Umbilical cord (tissue), 1 donor: ENCODE measurements at regions not wholly inside any gene's neighbourhood (a gene's known extent, or its start where the extent isn't known, plus 50 kb on each side); places are given as distances from the start of the nearest gene placed in this dataset.

Experiments used
- DNase-seq: peaks from one replicate; pipeline ENCODE4 v3.0.0-alpha.2; 2015; ENCODE audit warnings: low spot score

GRCh38 chr11:23336961-23337360 is 476.7 kb upstream of the CCDC179 start:
- DNase-seq = no peak

DNA sequence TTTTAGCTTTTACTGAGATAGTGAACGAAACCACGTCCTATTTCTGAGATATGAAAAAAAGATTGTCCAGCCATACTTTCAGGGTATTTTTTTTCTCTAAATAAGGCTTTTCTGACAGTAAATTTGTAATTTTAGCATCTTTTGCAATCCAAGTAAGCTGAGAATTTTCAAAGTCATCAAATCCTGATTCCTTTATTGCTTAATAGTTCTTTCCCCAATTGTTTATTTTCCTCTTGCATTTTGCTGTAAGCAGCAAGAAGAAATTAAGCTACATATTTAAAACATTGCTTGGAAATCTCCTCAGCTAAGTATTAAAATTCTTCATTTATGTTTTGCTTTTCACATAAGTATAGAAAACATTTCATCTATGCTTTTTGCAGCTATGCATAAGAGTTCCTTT is 493.3 kb upstream of the CCDC179 start:
- DNase-seq = peak; percentile 9

- DNase-seq = peak; percentile 85
Measured at GRCh38 chr11:23359297-23359696, 499.0 kb upstream of the CCDC179 start.

DNA sequence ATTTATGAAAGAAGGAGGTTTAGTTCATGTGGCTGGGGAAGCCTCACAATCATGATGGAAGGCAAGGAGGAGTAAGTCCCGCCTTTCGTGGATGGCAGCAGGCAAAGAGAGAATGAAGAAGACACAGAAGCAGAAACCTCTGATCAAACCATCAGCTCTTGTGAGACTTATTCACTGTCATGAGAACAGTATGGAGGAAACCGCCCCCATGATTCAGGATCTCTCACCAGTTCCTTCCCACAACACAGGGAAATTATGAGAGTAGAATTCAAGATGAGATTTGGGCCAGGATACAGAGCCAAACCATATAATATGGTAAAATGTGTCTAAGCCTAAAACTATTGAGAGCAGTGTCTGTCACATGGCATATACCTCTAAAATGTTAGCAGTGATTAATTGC is 503.8 kb upstream of the CCDC179 start:
- DNase-seq = no peak

GRCh38 chr11:23370580-23371275 is 510.5 kb upstream of the CCDC179 start:
- DNase-seq = no peak

DNA sequence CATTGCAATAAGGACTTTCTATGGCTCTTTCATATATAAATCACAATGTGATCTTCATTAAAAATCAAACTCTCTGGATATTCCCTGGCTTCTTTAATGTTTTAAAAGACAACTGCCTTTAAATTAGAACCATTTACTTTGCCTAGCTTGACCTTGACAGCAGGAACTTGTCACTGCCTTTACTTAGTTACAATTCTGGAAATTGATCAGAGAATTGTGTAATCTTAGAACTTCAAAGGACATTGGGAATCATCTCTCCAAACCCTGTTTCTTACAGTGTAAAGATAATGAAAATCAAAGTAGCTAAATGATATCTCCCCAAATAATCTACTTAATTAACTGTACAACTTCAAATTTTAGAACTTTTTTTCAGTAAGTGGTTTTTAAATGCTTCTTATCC is 517.6 kb upstream of the CCDC179 start:
- no peak for DNase-seq

DNA sequence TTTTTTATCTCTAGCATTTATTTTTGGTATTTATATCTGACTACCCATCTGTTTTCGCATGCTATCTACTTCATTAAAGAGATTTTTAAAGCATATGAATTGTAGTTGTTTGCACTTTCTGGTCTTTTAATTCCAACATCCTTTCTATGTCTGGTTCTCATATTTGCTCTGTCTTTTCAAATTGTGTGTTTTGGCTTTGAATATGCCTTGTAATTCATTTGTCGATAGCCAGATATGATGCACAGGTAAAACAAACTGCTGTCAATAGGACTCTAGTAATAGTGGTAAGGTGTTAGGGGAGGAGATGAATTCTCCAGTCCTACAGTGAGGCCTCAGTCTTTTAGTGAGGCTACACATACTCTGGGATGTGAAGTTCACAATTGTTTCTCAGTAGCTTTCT is 530.8 kb upstream of the CCDC179 start:
- DNase-seq = no peak

GRCh38 chr11:23398052-23398451 is 537.8 kb upstream of the CCDC179 start:
- no peak for DNase-seq

DNA sequence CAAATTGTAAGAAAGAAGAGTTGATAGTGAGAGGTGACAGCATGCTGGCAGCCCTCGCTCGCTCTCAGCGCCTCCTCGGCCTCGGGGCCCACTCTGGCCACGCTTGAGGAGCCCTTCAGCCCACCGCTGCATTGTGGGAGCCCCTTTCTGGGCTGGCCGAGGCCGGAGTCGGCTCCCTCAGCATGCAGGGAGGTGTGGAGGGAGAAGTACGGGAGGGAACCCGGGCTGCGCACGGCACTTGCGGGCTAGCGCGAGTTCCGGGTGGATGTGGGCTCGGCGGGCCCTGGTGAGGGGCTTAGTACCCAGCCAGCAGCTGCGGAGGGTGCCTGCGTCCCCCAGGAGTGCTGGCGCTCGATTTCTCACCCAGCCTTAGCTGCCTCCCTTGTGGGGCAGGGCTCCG is 539.7 kb upstream of the CCDC179 start:
- DNase-seq = no peak

DNA sequence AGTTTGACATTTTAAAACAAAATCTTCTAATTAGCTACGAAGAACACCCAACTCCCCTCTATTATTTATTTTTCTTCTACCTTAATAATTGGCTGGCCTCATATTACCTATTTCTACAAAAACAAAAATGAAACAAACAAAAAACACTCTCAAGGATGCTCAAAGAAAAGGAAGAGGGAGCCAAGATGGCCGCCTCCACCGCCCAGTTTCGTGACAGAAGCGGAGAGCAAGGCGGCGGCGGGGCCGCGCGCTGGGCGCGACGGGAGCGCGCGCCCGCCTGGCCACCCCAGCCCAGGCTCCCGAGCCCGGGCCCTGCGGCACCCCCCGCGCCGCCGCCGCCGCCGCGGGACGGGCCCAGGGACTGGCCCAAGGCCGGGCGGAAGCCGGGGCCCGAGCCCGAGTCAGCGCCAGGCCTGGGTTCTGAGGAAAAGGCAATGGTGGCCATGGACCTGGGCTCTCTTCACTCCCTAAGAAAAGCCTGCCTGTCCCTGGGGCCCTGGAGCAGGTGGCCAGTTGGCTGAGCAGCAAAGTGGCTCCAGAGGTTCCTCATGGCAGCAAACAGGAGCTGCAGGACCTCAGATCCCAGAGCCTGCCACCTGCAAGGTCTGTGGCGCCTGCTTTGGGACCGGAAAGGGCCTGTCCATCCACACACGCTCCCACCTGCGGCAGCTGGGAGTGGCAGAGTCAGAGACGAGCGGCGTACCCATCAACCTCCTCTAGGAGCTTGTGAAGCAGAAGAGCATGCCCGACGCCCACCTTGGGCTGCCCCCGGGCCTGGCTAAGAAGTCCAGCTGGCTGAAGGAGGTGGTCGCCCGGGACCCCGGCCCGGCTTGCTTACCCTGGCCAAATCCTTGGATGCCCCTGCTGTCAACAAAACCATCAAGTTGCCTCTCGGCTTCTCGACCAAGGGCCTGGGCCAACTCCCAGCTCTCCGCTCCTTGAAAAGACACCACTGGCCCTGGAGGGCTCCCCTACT is 543.2 kb upstream of the CCDC179 start:
- no peak for DNase-seq

DNA sequence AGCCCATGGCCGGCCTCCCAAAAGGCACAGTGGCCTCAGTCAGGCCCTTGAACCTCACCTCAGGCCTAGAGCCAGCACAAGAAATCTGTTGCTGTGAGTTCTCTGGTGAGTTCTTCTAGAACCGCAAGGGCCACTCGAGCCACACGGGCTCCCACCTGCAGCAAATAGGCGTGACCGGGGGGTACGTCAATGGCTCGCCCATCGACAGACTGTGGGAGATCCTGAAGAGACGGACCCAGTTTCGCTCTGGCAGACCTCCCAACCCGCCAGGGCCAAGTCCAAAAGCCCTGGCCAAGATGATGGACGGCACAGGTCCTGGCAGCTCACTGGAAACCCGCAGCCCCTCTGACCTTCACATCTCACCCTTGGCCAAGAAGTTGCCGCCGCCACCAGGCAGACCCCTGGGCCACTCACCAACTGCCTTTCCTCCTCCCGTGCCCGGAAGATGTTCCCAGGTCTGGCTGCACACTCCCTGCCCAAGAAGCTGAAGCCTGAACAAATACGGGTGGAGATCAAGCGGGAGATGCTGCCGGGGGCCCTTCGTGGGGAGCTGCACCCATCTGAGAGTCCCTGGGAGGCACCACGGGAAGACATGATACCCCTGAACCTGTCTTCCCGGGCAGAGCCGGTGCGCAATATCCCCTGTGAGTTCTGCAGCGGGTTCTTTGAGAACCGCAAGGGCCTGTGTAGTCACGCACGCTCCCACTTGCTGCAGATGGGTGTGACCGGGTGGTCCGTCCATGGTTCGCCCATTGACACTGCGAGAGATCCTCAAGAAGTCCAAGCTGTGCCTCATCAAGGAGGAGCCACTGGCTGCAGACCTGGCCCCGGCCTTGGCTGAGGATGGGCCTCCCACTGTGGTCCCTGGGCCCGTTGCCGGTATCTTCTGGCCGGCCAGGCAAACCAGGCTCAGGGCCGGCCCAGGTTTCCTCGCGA is 544.2 kb upstream of the CCDC179 start:
- no peak for DNase-seq

DNA sequence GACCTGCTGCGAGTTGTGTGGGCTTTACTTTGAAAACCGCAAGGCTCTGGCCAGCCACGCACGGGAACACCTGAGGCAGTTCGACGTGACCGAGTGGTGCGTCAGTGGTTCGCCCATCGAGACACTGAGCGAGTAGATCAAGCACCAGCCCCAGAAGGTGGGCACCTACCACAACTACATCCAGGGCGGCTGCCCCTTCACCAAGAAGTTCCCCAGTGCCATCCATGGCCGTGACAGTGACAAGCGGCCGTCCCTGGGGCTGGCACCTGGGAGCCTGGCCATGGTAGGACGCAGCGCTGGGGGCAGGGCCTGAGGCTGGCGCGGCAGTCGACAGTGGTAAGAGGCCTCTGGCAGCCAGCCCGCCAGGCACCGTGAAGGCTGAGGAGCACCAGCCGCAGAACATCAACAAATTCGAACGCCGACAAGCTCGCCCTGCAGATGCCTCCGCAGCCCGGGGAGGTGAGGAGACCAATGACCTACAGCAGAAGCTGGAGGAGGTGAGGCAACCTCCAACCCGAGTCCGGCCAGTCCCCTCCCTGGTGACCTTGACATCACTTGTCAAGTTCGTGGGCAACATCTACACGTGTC is 545.2 kb upstream of the CCDC179 start:
- no peak for DNase-seq

DNA sequence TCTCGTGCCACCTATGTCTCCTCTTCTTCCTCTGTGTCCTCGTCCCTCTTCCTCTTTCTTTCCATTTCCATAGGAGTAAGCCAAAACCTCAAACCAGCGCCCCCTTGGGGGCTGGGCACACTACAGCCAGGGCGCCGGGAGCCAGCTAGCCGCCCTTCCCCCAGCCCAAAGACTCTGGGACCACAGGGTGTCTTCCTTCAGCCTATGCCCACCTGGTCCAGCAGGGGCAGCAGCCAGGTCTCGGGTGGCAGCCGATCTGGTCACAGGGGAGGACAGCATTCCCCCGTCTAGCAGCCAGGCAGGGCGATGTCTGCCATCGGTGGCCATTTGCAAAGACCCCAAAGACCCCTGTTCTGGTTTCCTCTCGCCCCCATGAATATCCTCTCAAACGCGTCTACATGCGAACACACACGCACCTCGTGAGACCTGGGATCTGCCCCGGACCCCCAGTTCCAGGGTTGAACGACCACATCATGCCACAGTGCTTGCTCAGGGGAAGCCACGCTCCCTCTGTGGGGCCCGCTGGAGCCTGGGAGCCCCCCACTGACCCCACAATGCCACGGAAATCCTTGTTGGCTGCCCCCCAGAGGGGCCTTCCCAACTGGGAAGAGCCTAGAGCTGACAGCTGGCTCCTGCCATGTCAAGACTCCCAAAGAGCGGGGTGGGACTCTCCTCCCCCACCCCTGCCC is 546.0 kb upstream of the CCDC179 start:
- DNase-seq = no peak

- no peak for DNase-seq
Measured at GRCh38 chr11:23413057-23413456, 552.8 kb upstream of the CCDC179 start.

DNA sequence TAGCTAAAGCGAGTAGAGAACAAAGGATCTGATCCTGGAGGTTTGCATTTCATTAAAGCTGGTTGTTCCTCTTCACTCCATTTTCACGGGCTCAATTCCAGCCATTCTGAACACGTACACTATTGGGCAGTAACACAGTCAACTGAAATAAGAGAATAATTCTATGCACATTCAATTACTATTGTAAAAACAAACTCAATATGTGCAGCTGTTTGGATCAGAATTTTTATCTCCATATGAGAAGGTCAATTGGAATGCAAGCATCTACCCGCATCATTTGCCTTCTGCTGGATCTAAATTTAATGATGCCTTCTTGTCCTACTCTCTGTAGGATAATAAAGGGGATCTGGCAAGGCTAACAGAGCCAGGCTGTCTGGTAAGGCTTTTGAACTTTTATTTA is 562.8 kb upstream of the CCDC179 start:
- no peak for DNase-seq

GRCh38 chr11:23423656-23424055 is 563.4 kb upstream of the CCDC179 start:
- no peak for DNase-seq

- DNase-seq = no peak
Measured at GRCh38 chr11:23425381-23425780, 565.1 kb upstream of the CCDC179 start.

GRCh38 chr11:23429569-23429968 is 569.3 kb upstream of the CCDC179 start:
- DNase-seq = no peak

DNA sequence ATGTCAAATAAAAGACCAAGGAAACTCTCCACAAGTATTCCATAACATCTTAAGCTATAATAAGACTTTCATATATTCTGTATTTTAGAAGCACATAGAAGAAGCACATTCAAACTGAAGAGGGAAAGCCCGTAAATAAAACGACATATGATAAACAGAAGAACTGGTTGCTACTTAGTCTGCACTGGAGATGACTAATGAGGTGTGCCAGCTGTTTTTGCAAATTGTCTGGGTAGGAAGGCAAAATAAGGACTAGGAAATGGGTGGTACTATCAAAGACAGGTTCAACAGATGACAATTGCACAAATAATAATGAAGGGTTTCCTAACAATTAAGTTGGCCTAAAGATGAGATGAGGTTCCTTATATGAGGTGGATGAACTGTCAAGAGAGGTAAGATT is 593.2 kb upstream of the CCDC179 start:
- DNase-seq = no peak

DNA sequence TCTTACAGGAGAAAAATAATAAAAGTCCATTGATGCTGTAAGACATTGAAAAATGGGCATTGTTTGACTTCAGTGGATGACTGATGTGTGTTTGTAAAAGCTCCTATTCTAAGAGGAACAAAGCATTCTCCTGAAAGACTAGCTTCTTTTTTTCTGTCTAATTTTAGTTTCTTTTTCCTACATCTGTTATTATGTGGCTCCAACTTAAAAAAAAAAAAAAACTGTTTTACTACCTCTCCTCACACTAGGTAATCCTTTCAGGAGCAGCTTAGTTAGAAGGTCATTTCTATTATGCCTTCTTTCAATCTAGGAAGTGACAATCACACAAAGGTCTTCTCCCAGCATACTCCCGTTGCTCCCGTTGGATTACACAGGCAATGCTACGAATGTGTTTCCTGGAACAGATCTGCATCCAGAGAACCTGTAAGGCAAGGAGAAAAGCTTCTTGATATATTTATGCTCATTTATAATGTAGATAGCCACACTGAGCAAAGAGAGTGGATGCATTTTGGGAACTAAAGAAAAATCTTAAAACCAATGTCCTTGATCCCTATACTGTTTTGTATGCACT is 595.1 kb upstream of the CCDC179 start:
- no peak for DNase-seq

- DNase-seq = no peak
Measured at GRCh38 chr11:23457641-23458040, 597.4 kb upstream of the CCDC179 start.
